GM19438 (cell line): ENCODE measurements at regions not wholly inside any gene's neighbourhood (a gene's known extent, or its start where the extent isn't known, plus 50 kb on each side); places are given as distances from the start of the nearest gene placed in this dataset.
A peak's percentile ranks its signal among the peaks of the same experiment; 100 is the strongest.
"Not testable (repeated sequence)": the region's sequence is repeated elsewhere in the genome, so short reads cannot be mapped to it uniquely, and the experiment has no call there.

Experiments used
- ATAC-seq: cut with Tn5 transposase; IDR thresholded peaks from one replicate; pipeline ENCODE4 v1.9.1; 2021; ENCODE audit warnings: low read depth; ENCODE audit not compliant: unreplicated experiment

- no peak for ATAC-seq
These were observed 133.7 kb upstream of the MON1B start for GRCh38 chr16:77057161-77057774.

- ATAC-seq, result no peak
These were observed 131.5 kb upstream of the MON1B start for GRCh38 chr16:77059446-77059845.

DNA sequence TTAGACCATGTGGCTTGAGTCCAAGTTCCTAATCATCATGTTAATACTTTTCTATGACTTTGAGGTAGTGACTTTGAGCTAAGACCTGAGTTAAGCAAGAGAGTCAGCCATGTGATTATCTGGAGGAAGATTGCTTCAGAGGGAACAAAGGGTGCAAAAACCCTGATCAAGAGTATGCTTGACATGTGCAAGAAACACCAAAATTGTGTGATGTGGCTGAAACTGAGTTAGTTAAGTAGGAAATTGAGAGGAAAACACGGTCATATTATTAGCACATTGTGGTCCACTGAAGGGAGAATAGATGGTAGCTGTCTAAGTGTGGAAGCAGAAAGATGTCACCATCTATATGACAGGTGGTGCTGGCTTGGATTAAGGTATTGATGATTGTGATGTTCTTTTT is 130.4 kb upstream of the MON1B start:
- no peak for ATAC-seq

- ATAC-seq, result no peak
These were observed 127.9 kb upstream of the MON1B start for GRCh38 chr16:77062878-77063675.

DNA sequence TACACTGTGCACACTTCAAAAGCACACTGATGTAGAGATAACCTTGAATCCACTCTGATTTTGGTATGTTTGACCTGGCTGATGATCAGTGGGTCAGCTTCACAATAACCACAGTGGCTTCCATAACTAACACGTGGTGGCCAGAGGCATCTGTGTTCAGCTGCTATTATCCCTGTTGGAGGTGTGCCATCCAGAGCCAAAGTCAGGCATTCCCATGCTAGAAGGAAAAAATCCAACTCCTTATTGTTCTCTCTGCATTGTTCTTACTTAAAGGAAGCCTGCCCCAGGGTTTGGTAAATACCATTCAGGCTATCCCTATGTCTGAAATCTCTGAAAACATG is 127.3 kb upstream of the MON1B start:
- ATAC-seq, result no peak

DNA sequence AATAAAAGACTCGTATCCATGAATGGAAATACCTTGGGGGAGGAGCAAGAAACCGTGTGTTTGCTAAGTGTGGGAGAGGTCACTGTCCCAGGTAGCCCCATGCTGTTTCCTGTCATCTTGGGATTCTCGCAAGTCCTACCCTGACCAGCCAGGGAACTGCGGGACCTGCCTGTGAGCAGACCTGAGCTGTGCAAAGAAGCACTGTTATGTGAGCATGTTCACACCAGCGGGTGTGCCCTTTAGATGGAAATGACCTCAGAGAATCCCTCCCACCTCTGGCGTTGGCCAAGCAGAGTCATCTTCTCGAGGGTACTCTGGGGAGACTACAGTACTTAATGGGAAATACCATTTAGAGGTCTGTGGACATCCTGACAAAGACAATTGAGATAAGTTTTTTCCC is 127.0 kb upstream of the MON1B start:
- ATAC-seq, result no peak

GRCh38 chr16:77066896-77067496 is 124.0 kb upstream of the MON1B start:
- no peak for ATAC-seq

DNA sequence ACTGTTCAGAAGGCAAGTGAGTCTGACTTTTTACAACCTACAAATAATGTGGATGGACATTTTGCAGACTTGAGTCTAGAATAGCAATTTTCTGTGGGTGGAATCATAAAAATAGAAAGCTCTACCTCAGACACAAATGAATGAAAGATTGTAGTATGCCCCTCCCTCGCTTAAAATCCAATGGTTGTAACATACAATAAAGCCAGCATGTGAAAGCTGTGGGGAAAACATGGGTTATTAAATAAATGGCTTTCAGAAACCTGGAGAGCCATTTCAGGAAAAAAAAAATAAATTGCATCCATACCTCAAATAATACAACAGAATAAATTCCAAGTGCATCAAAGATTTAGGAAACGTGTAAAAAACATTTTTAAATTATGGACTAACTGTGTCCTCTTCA is 123.1 kb upstream of the MON1B start:
- ATAC-seq, result no peak

DNA sequence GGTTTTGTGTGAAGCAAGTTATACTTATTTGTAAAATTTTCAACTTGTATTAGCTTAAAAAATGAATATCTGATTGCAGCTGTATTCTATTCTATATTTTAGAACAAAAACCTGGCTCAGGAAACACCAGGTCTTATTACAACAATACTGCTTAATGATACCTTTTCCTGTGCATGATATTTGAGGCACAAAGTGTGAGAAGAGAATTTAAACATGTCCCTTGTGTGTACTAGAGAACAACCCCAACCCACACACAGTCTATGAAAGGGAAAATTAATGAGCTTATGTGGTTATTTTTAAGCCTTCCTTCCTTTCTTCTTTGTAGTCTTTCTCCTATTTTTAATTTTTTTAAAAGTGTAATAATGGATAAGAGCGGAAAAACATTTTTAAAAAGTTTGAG is 122.6 kb upstream of the MON1B start:
- ATAC-seq, result no peak

GRCh38 chr16:77069929-77070328 is 121.1 kb upstream of the MON1B start:
- ATAC-seq, result no peak

- no peak for ATAC-seq
These were observed 120.3 kb upstream of the MON1B start for GRCh38 chr16:77070683-77071082.

DNA sequence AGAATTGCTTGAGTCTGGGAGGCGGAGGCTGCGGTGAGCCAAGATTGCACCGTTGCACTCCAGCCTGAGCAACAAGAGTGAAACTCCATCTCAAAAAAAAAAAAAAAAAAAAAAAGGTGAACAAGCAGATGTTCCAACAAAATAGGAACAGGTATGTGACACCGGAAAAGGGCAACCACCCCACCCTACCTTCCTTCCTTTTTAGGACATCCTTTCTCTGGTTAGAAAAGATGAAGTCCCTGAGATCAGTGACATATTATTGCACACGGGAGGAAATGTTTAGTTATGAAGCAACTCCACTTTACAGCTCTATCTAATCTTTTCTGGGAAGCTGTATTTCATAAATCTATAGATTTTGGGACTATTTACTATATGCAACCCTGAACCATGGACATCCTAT is 114.2 kb upstream of the MON1B start:
- peak; percentile 62 for ATAC-seq

DNA sequence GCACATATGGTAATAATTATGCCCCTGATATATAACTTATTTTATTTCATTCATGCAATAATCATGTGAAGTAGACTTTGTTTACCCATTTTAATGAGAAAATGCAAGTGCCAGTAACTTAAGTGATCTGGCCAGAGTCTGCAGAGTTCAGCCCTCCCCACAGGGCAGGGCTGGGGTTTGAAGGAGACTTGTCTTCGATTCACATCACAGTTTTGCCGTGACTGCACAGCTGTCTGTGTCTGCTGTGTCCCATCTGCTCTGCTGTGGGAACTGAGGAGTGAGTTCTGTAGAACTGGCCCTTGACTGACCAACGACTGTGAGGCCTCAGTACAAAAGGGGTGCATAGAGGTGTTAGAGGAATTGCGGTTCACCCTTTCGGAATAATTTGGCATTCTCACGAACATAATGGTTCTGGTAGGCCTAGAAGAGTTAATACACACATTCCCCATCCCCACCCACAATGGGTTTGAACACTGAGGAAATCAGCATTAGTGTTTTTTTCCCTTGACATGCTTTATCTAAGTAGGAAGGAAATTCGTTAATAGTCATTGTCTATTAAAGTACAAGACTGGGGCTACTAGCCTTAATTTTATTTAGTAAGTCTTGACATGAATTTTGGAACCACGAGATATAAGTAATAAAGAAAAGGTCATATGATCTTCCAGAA is 113.6 kb upstream of the MON1B start:
- ATAC-seq, result peak; percentile 22

DNA sequence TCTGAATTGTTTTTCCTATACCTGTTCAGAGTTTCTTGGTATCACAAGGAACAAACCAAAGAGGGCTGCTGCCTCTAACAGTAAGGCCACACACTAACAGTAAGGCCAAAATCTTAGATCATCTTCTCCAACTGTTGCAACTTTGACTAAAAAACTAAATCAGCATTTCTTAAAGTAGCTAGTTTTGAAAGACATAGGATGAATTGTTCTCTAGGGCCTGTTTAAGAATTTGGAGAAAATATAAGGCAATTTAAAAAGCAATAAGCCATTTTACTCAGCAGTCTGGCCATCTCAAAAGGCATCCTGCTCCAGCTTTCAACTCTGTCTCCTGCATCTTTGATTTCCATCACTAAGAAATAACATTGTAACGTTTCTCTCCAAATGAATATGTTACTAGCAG is 105.0 kb upstream of the MON1B start:
- no peak for ATAC-seq

- no peak for ATAC-seq
These were observed 100.9 kb upstream of the MON1B start for GRCh38 chr16:77090062-77090461.

DNA sequence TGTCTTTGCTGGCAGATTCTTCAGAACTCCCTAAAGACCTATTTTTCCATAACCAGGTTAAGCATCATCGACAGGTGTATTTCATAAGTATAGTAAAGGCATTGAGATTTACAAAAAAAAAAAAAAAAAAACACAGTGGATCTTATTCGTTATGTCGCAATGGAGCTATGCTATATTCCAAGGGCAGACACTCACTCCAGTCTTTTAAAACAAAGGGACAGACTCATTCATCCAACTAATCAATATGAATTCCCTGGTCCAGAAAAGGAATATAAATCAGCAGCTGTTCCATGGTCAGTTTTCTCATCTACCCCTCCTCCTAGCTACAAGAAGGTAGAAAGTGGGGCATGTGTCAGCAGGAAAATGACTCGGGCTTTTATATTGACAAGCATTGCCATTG is 97.7 kb upstream of the MON1B start:
- no peak for ATAC-seq

DNA sequence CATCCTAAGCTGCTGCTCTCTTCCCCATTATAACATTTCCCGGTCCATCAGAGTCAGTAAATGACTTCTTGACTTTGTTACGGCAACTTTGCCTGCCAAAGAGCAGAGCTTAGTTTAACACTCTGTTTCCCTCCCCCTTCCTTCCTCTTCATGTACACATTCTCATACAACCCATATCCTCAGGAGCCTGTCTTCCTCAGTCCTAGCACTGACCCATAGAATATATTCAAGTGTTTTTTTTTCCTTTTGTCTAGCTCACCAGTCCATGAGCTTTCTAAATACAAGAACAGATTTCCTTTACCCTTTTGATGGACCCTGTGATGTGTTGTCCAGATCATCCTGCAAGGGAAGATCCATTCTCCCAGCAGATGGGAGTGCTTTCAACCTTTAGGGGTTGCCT is 97.0 kb upstream of the MON1B start:
- no peak for ATAC-seq

DNA sequence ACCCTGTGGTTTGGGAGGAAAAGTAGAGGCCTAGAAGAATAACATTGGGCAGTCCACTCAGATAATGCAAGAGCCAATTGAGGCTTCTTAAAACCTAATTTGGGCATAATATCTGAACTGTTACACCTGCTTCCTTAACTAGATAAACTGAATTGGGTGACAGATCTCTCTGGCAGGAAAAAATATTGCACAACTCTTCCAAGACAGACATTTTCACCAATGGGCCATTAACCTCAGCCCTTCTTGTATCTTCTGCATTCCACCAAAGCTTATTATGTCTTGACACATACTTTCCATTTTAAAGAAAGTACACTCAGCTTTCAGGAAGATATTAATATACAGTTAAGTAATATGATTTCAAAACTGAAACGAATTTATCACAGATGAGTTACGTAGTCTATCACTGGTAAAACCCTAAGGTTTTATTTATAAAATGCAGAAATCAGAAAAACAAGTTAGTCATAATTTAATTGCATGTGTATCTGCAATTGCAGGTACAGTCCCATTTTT is 79.9 kb upstream of the MON1B start:
- no peak for ATAC-seq

GRCh38 chr16:77112746-77113145 is 78.2 kb upstream of the MON1B start:
- ATAC-seq, result no peak

- no peak for ATAC-seq
These were observed 77.2 kb upstream of the MON1B start for GRCh38 chr16:77113835-77114234.

GRCh38 chr16:77114361-77114760 is 76.6 kb upstream of the MON1B start:
- not testable (repeated sequence) for ATAC-seq
